GM19324 (cell line): ENCODE measurements at regions not wholly inside any gene's neighbourhood (a gene's known extent, or its start where the extent isn't known, plus 50 kb on each side); places are given as distances from the start of the nearest gene placed in this dataset.

ENCODE experiments used
- ATAC-seq: cut with Tn5 transposase; IDR thresholded peaks from one replicate; pipeline ENCODE4 v1.9.1; 2021; ENCODE audit warnings: mild to moderate bottlenecking, moderate library complexity; ENCODE audit not compliant: unreplicated experiment, low FRiP score

DNA sequence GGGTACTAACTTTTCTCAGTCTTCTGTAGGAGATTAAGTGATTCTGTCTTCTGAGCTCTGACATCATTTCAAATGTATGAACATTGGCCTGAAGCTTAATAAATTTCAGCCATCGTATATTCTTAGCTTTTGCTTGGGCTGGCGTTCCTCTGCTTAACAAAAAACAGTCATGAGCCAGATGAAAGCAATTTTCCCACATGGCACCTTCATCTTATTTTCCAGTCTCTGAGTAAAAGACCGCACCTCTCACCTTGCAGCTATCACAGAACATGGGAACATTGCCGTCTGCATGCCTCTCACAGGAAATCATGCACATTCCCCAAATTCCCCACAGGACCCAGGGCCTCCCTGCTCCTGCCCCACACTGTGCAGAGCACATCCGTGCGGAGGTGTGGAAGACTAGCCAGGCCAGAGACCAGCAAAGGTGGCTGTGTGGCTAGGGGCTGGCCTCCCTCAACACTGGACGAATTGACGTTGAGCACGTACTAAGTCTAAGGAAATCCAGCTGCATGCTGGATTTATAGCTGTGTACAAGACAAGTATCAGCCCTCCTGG is 531.8 kb upstream of the ID2 start:
- no peak for ATAC-seq

- no peak for ATAC-seq
Observed at GRCh38 chr2:8151888-8152287, 530.0 kb upstream of the ID2 start.

GRCh38 chr2:8152392-8153257 is 529.2 kb upstream of the ID2 start:
- peak; percentile 86 for ATAC-seq

- peak; percentile 13 for ATAC-seq
Observed at GRCh38 chr2:8153258-8153718, 528.6 kb upstream of the ID2 start.

DNA sequence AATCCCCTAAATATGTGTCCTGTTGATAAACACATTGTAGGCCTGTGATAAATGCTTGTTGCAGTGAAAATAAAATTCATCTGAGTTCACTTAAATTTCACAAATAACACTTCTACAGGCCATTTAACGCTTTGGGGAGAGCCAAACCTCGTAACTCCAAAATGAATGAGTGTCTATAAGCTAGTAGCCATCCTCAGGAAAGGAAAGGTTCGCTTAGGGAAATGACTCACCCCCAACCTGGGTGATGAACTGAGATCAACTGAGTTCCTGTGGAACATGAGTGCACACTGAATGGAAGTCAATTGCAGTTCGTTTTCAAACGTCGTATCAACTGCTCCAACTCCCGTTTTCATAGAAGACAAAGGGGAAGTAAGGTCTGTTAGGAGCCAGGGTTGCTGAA is 527.6 kb upstream of the ID2 start:
- ATAC-seq, result no peak

GRCh38 chr2:8154936-8155335 is 526.9 kb upstream of the ID2 start:
- ATAC-seq, result no peak

GRCh38 chr2:8157621-8158430 is 524.0 kb upstream of the ID2 start:
- no peak for ATAC-seq

DNA sequence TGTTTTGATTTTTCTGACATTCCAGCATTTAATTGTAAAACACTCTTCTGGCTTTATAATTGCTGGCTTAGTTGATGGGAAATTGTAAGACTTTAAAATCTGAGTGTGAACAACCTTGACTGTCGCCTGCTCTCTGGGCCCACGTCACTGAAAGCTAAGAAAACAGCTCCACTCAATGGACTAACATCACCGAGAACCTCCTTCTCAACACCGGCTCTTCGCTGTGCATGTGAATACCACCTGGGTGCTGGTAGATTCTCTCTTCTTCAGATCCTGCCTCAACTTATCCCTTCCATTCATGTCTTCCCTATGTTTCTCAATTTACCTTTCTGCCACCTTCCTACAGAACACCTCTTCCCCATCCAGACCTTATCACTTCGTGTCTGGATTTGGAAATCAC is 523.1 kb upstream of the ID2 start:
- ATAC-seq, result no peak

DNA sequence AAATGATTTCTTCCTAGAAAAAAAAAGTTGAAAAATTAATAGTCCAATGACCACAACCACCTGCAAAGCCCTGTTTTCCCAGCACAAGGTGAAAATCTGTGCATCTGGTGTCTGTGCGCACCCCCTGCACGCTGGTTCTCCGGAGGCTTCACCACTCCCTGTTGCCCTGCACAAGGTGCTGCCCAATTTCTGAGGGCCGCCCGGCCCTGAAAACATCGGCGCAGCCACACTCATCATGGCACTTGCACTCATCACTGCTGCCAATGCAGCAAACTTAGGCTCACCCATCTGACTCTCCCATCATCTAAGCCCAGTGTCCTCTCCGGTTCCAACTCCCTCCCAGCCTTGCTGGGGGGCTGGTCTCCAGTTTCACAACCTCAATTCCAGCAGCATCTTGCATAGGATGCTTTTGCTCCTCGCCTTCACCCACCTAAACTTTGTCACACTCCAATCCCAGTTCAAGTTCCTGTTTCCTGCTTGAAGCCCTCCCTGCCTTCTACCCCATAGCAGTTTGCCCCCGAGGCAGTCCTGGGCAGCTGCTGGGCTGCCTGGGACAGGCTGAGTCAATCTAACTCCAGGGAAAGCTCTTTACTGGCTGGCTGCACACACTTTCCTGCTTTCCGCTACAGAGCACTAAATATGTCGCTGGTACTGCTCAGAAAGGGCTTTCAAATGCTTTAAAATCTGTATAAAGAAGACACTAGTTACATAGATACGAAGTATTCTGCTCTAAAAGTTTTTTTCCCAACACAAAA is 522.5 kb upstream of the ID2 start:
- ATAC-seq, result no peak

DNA sequence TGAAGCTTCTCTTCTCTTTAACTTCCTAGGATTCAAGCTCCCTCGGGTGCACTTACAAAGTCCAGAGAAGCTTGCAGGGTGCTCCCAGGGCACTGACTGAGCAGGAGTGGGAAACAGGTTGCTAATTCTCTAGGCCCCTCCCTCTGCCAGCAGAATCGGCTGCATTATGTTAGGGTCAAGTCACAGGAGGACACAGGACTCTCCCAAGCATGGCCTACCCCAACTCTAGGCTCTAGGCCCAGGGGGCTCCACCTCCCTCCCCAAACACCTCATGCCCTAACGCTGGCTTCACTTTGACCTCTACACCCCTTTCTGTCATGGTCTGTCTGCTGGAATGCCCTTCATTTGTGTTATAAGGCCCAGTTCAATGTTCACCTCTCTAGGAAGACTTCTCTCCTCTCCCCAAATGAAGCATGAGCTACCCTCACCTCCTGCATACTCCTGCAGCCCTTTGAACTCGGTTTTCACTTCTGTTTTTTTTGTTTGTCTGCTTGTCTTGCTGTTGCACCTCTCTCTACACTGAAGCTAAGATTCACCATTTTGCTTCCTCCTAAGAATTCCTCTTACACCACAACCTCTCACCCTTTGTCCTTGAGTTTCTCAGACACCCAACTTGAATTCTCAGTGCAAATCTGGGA is 521.8 kb upstream of the ID2 start:
- ATAC-seq, result no peak

DNA sequence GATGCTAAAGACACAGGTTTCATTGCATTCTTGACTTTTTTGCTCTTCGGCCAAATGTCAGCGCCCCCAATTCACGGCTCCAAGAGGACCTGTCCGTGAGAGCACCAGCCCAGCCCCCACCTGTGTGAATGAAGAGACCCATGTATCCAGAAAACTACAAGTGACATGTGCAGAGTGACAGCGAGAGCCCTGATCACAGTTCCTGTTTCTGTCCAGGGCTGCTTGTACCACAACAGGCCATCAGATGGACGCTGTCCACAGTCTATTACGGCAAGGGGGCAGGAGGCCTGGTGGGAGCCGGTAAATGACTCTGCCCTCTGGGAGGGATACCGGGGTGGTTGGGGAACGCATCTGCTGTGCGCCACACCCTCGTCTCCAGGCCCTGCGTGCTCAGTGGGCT is 520.9 kb upstream of the ID2 start:
- no peak for ATAC-seq

DNA sequence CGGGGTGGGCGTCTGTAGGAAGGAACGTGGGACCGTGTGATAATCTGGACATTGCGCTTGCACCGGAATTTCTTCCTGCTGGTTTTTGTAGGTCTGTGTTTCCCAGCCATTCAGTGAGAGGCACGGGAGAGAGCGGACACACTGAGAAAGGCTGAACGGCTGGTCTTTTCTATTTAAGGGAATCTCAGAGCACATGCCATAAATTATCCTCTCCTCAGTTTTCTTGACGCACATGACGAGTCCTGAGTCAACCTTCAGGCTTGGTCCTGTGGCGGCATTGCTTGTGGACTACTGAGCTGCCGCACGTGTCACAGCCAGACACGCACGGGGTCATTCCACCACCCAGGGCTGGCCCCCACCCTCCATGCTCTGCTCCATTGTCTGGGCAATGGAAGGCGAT is 519.3 kb upstream of the ID2 start:
- no peak for ATAC-seq

- no peak for ATAC-seq
Observed at GRCh38 chr2:8165550-8165949, 516.3 kb upstream of the ID2 start.

DNA sequence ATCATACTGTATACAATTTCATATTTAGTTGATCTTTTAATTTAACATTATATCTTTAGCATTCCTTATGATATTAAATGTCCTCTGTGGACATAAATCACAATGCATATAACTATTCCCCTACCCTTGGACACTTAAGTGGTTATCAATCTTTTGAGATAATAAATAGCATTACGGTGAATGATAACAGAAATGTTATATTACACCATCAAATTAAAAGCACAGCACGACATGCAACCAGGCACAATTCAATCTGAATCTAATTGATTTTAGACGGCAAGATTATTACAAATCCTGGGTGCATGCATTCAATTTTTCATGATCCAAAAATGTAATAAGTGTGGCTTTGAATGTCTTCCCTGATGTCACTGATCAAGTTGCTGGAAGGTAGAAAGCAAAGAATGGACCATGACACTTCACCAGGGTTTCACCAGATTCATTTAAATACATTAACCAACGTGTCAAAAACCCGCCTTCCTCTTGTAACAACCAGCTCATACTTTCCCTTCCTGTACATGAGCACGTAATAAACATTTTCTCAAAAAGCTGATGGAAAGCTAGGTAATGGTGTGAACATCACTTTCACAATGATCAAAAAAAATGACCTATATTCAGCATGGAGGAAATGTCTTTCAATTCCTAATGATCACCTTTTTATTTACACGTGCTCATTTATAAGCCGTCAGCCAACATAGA is 513.7 kb upstream of the ID2 start:
- no peak for ATAC-seq

DNA sequence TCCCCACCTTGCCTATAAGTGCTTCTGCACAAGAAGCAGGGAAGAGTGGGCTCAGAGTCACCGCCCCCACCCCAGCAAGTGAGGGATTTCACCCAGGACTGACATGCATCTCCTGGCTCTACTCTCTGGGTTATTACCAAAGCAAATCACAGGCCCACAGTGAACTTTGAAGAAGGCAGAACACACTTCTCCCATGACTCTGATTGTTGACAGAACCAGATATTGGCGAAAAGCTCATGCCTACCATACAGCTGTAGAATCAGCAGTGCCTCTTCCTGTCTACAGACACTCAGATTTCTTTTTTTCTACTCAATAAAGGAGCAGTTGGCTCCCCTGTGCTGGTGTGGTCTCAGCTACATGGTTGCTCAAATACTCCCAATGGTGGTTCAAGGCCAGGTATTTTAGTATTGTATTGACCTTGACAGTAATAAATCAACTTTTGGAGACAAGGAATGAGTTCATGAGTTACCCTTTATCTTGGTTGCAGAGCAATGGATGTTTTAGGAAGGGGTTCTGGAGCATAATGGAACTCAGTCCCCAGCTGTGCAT is 512.9 kb upstream of the ID2 start:
- no peak for ATAC-seq

DNA sequence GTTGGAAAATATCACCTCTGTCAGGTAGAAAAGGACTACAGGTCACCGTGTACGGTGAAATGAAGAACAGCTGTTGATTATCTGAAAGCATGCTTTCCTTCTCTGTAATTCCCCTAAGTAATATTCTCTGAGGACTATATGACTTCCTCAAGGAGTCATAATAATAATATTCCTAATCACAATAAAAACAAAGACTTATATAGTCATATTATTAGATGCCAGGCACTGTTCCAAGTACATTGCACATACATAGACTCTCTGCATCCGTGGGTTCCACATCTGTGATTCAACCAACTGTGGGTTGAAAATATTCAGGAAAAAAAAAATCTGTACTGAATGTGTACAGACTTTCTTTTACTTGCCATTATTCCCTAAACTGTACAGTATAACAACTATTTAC is 512.4 kb upstream of the ID2 start:
- ATAC-seq, result no peak

GRCh38 chr2:8170552-8171327 is 511.1 kb upstream of the ID2 start:
- ATAC-seq, result no peak

DNA sequence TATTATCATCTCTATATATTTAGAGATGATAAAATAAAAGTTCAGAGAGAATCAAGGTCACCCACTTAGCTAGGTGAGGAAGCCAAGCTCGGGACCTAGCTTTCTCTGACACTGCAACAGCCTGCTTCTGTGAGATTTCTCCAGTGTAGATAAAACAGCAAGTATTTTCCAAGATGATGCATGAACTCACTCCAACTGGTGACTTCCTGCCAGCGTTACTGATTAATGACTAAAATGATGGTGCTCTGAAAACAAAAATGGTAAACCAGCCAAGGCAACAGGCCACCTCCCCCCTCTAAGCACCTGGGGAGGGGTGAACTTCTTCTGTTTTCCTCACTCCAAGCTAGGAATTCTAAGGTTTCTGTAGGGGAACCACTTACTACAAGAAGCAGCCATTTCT is 510.2 kb upstream of the ID2 start:
- no peak for ATAC-seq

- ATAC-seq, result no peak
Observed at GRCh38 chr2:8172661-8173060, 509.2 kb upstream of the ID2 start.
